ENCODE measurements at regions not wholly inside any gene's neighbourhood (a gene's known extent, or its start where the extent isn't known, plus 50 kb on each side); places are given as distances from the start of the nearest gene placed in this dataset.

GRCh38 chr5:89988129-89988810 is 421.3 kb downstream of the CETN3 start:
- TF ChIP-seq CTCF (conservative IDR thresholded peaks at IDR 0.05; ENCODE audit: low read depth, low read length) (no peak), USF2 (IDR thresholded peaks at IDR 0.05; ENCODE audit: low read depth, low read length) (no peak), POLR2A (IDR thresholded peaks at IDR 0.05; ENCODE audit: low read depth, low read length) (no peak), RFX5 (IDR thresholded peaks at IDR 0.05; ENCODE audit: low read depth, low read length) (no peak), RAD21 (IDR thresholded peaks at IDR 0.05; ENCODE audit: low read length) (no peak), RCOR1 (IDR thresholded peaks at IDR 0.05; ENCODE audit: insufficient replicate concordance, low read length) (no peak), MAFK (IDR thresholded peaks at IDR 0.05; ENCODE audit: low read depth, low read length) (no peak), MXI1 (IDR thresholded peaks at IDR 0.05; ENCODE audit: borderline replicate concordance, low read depth, low read length) (no peak), CHD1 (IDR thresholded peaks at IDR 0.05; ENCODE audit: low read depth, low read length) (no peak), FOS (IDR thresholded peaks at IDR 0.05; ENCODE audit: low read depth, low read length) (no peak), NFE2L2 (IDR thresholded peaks at IDR 0.05; ENCODE audit: low read depth, low read length) (no peak), SMC3 (IDR thresholded peaks at IDR 0.05; ENCODE audit: low read depth, low read length) (no peak), CEBPB (IDR thresholded peaks at IDR 0.05; ENCODE audit: low read depth, low read length) (no peak)
